Bronchial epithelial cell (primary cell): ENCODE measurements at regions not wholly inside any gene's neighbourhood (a gene's known extent, or its start where the extent isn't known, plus 50 kb on each side); places are given as distances from the start of the nearest gene placed in this dataset.

Source experiments
- DNase-seq: peaks from one replicate; pipeline ENCODE4 v3.0.0-alpha.2; 2010; ENCODE audit warnings: low read depth
- FAIRE-seq: peaks from 2 replicates; lab custom pipeline; 2011; peaks lifted over from hg19 to GRCh38; lab: Jason Lieb, UNC
- H3K27me3 ChIP-seq: 2 replicates; pipeline ENCODE4 v1.5.1; 2011; ENCODE audit warnings: low read length; ENCODE audit not compliant: control insufficient read depth, insufficient read depth
- H3K36me3 ChIP-seq: 2 replicates; pipeline ENCODE4 v1.5.1; 2011; ENCODE audit warnings: low read length; ENCODE audit not compliant: control insufficient read depth, insufficient read depth
- H3K4me3 ChIP-seq: 2 replicates; pipeline ENCODE4 v1.5.1; 2011; ENCODE audit warnings: mild to moderate bottlenecking, low read depth, low read length, control low read depth
- CTCF ChIP-seq: IDR thresholded peaks from 2 replicates; pipeline ENCODE4 v1.5.1; 2011; ENCODE audit warnings: mild to moderate bottlenecking, moderate library complexity, low read length, control low read depth, inconsistent platforms; ENCODE audit not compliant: insufficient read depth, severe bottlenecking

DNA sequence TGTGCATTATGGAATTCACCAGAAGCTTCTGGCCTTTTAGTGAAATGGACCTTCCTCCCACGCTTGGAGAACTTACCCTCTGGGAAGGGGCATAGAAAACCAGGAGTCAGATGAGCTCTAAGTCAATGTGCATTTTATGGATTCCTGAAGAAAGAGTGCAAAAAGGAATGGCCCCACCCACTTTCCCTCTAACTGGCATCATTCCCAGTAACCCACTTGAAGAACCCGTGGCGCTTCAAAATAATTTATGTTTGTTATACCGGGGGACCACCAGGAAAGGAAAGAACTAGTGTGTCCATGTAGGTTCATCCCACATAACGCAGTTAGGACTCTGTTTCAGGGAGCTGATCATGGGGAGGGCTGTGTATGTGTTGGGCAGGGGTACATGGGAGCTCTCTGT lies 1153.4 kb downstream of the TMEM121 start:
- no peak for FAIRE-seq
- H3K4me3 ChIP-seq = no peak overlapping the region
- no peak for TF ChIP-seq CTCF
- no peaks in the 10 kb centered on the region for H3K27me3 ChIP-seq
- H3K36me3 ChIP-seq = no peaks in the 10 kb centered on the region
- DNase-seq = no peak

DNA sequence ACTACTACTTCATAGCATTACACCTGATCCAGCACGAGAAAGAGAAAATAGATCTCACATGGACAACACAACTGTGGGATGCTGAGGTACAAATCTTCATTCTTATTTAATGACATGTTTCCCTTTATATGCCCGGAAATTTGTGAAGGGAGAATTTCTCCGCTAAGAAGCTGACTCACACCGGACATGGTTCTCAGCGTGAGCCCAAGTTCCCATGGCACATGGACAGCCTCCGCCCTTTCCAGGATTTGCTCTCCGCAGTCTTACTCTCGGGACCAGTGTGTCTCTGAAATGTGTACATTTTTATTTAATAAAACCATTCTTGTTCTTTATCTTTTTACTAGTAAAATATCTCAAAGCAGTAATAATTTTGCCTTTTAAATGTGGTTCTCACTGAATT lies 1154.8 kb downstream of the TMEM121 start:
- no peak for TF ChIP-seq CTCF
- no peaks in the 10 kb centered on the region for H3K36me3 ChIP-seq
- DNase-seq = no peak
- FAIRE-seq = no peak
- no peak overlapping the region for H3K4me3 ChIP-seq
- H3K27me3 ChIP-seq = no peaks in the 10 kb centered on the region

- DNase-seq (no peak), FAIRE-seq (no peak)
- TF ChIP-seq CTCF = no peak
- Histone ChIP-seq H3K4me3 (no peak overlapping the region), H3K36me3 (no peaks in the 10 kb centered on the region), H3K27me3 (no peaks in the 10 kb centered on the region)
These were observed 1155.2 kb downstream of the TMEM121 start for GRCh38 chr14:106681568-106681967.

GRCh38 chr14:106683631-106684030 lies 1157.2 kb downstream of the TMEM121 start:
- TF ChIP-seq CTCF = no peak
- FAIRE-seq (no peak), DNase-seq (no peak)
- Histone ChIP-seq H3K27me3 (no peaks in the 10 kb centered on the region), H3K4me3 (no peak overlapping the region), H3K36me3 (no peaks in the 10 kb centered on the region)

DNA sequence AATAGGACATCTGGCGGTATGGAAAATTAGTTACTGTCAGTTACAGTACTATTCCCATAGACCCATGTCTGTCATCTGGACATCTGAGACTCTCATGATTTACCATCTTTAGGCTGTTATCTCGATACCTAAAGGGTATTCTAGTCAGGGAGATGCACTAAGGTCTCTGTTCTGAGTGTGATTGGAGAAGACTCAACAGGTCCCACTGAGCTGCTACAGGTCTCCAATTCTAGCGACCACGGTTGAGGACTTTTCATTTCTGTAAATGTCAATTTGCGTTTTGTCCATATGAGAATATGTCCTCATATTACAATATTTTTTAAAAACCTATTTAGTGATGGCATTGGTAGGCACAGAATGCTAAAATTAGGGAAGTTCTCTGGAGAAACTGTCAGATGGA lies 1160.2 kb downstream of the TMEM121 start:
- no peaks in the 10 kb centered on the region for H3K36me3 ChIP-seq
- no peak overlapping the region for H3K4me3 ChIP-seq
- no peak for DNase-seq
- TF ChIP-seq CTCF = no peak
- no peak for FAIRE-seq
- no peaks in the 10 kb centered on the region for H3K27me3 ChIP-seq

- H3K36me3 ChIP-seq = no peaks in the 10 kb centered on the region
- no peak for TF ChIP-seq CTCF
- peak; percentile 76 for FAIRE-seq
These were observed 1164.0 kb downstream of the TMEM121 start for GRCh38 chr14:106690333-106690891.

More at GRCh38 chr14:106690333-106690891, 1164.0 kb downstream of the TMEM121 start:
- Histone ChIP-seq H3K27me3 (no peaks in the 10 kb centered on the region), H3K4me3 (no peak overlapping the region)
- DNase-seq = no peak
